C4-2B (cell line): ENCODE measurements at regions not wholly inside any gene's neighbourhood (a gene's known extent, or its start where the extent isn't known, plus 50 kb on each side); places are given as distances from the start of the nearest gene placed in this dataset.

Experiments
- ZFX ChIP-seq: fragments of 450-650 bp; IDR thresholded peaks from 2 replicates; pipeline ENCODE4 v1.6.1; 2017
- TF ChIP-seq, protein P1 (sequence below): fragments of 450-650 bp; conservative IDR thresholded peaks from 2 replicates; pipeline ENCODE4 v1.5.1; 2017; ENCODE audit warnings: mild to moderate bottlenecking

DNA sequence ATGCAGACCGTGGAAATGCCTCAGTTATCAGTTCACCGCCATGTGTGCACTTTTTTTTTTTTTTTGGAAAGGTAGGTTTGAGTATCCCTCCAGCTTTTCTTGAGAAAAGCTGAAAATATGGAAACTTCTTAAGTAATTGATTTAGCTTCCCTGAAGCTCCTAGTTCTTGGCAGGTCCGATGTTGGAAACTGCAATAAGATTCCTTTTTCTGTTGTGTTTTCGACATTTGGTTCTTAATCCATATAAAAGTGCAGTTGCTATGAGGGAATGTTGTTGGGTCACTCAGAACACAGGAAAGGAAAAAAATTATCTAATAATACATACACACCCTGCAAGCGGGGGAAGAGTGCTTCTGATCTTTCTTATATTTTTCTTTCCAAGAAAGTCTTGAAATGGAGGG is 665.2 kb downstream of the INHBA start:
- TF ChIP-seq, protein P1, sequence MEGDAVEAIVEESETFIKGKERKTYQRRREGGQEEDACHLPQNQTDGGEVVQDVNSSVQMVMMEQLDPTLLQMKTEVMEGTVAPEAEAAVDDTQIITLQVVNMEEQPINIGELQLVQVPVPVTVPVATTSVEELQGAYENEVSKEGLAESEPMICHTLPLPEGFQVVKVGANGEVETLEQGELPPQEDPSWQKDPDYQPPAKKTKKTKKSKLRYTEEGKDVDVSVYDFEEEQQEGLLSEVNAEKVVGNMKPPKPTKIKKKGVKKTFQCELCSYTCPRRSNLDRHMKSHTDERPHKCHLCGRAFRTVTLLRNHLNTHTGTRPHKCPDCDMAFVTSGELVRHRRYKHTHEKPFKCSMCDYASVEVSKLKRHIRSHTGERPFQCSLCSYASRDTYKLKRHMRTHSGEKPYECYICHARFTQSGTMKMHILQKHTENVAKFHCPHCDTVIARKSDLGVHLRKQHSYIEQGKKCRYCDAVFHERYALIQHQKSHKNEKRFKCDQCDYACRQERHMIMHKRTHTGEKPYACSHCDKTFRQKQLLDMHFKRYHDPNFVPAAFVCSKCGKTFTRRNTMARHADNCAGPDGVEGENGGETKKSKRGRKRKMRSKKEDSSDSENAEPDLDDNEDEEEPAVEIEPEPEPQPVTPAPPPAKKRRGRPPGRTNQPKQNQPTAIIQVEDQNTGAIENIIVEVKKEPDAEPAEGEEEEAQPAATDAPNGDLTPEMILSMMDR = no peak
- TF ChIP-seq ZFX = no peak
